SK-N-SH treated with all-trans-retinoic acid at 6 μM for 48 hours (cell line): ENCODE measurements at regions not wholly inside any gene's neighbourhood (a gene's known extent, or its start where the extent isn't known, plus 50 kb on each side); places are given as distances from the start of the nearest gene placed in this dataset.
"Not testable (repeated sequence)": the region's sequence is repeated elsewhere in the genome, so short reads cannot be mapped to it uniquely, and the experiment has no call there.

Experiments
- ATAC-seq: fragments of 200-7000 bp; cut with Tn5 transposase; 3 replicates; pipeline ENCODE4 v1.9.1; 2020; ENCODE audit warnings: mild to moderate bottlenecking, moderate library complexity
- ARNTL ChIP-seq: fragments of 450-650 bp; formaldehyde crosslinking; IDR thresholded peaks from 2 replicates; pipeline ENCODE4 v1.5.0; 2020; ENCODE audit warnings: low read depth, mild to moderate bottlenecking, moderate library complexity, borderline replicate concordance
- ESRRG ChIP-seq: fragments of 250-450 bp; sonication (Bioruptor Pico); IDR thresholded peaks from 2 replicates; pipeline ENCODE4 v1.6.1; 2021; ENCODE audit warnings: mild to moderate bottlenecking
- GLIS3 ChIP-seq: fragments of 250-450 bp; sonication (Bioruptor Pico); IDR thresholded peaks from 2 replicates; pipeline ENCODE4 v1.5.0; 2020; ENCODE audit warnings: mild to moderate bottlenecking, moderate library complexity
- ISL1 ChIP-seq: fragments of 250-450 bp; sonication (Bioruptor Pico); IDR thresholded peaks from 2 replicates; pipeline ENCODE4 v2.1.2; 2022; ENCODE audit warnings: mild to moderate bottlenecking, moderate library complexity
- OSR1 ChIP-seq: fragments of 250-450 bp; sonication (Bioruptor Pico); IDR thresholded peaks from 2 replicates; pipeline ENCODE4 v1.8.0; 2022; ENCODE audit warnings: moderate library complexity, mild to moderate bottlenecking, inconsistent platforms
- POU6F1 ChIP-seq: fragments of 250-450 bp; sonication (Bioruptor Pico); IDR thresholded peaks from 2 replicates; pipeline ENCODE4 v1.8.0; 2021; ENCODE audit warnings: low read depth, mild to moderate bottlenecking, moderate library complexity, borderline replicate concordance
- PPARA ChIP-seq: fragments of 250-450 bp; sonication (Bioruptor Pico); IDR thresholded peaks from 2 replicates; pipeline ENCODE4 v1.5.0; 2020; ENCODE audit warnings: mild to moderate bottlenecking, borderline replicate concordance
- SNAI2 ChIP-seq: fragments of 250-450 bp; sonication (Bioruptor Pico); IDR thresholded peaks from 2 replicates; pipeline ENCODE4 v1.5.0; 2020; ENCODE audit warnings: mild to moderate bottlenecking, moderate library complexity
- TCF4 ChIP-seq: fragments of 250-450 bp; sonication (Bioruptor Pico); IDR thresholded peaks from 2 replicates; pipeline ENCODE4 v1.8.0; 2021; ENCODE audit warnings: mild to moderate bottlenecking, moderate library complexity, borderline replicate concordance
- TOX ChIP-seq: fragments of 250-450 bp; sonication (Bioruptor Pico); IDR thresholded peaks from 2 replicates; pipeline ENCODE4 v1.8.0; 2021; ENCODE audit warnings: mild to moderate bottlenecking, moderate library complexity, borderline replicate concordance
- ZC3H10 ChIP-seq: fragments of 250-450 bp; sonication (Bioruptor Pico); IDR thresholded peaks from 2 replicates; pipeline ENCODE4 v1.5.1; 2021; ENCODE audit warnings: mild to moderate bottlenecking, moderate library complexity
- ZFP30 ChIP-seq: fragments of 450-650 bp; formaldehyde crosslinking; IDR thresholded peaks from 2 replicates; pipeline ENCODE4 v1.5.0; 2022; ENCODE audit warnings: mild to moderate bottlenecking, moderate library complexity
- ZNF70 ChIP-seq: fragments of 450-650 bp; formaldehyde crosslinking; IDR thresholded peaks from 2 replicates; pipeline ENCODE4 v1.5.0; 2020; ENCODE audit warnings: mild to moderate bottlenecking, moderate library complexity
- TF ChIP-seq, protein P1 (sequence below): fragments of 250-450 bp; sonication (Bioruptor Pico); IDR thresholded peaks from 2 replicates; pipeline ENCODE4 v1.8.0; 2020; ENCODE audit warnings: mild to moderate bottlenecking, moderate library complexity, borderline replicate concordance
- TF ChIP-seq, protein P2 (sequence below): fragments of 250-450 bp; sonication (Bioruptor Pico); IDR thresholded peaks from 2 replicates; pipeline ENCODE4 v1.5.1; 2021; ENCODE audit warnings: mild to moderate bottlenecking, moderate library complexity
- TF ChIP-seq, protein P3 (sequence below): fragments of 250-450 bp; sonication (Bioruptor Pico); IDR thresholded peaks from 2 replicates; pipeline ENCODE4 v1.5.0; 2020; ENCODE audit warnings: mild to moderate bottlenecking, moderate library complexity

GRCh38 chr5:57715296-57715695 is 232.7 kb upstream of the ACTBL2 start:
- ATAC-seq = no peak
- TF ChIP-seq, protein P1, sequence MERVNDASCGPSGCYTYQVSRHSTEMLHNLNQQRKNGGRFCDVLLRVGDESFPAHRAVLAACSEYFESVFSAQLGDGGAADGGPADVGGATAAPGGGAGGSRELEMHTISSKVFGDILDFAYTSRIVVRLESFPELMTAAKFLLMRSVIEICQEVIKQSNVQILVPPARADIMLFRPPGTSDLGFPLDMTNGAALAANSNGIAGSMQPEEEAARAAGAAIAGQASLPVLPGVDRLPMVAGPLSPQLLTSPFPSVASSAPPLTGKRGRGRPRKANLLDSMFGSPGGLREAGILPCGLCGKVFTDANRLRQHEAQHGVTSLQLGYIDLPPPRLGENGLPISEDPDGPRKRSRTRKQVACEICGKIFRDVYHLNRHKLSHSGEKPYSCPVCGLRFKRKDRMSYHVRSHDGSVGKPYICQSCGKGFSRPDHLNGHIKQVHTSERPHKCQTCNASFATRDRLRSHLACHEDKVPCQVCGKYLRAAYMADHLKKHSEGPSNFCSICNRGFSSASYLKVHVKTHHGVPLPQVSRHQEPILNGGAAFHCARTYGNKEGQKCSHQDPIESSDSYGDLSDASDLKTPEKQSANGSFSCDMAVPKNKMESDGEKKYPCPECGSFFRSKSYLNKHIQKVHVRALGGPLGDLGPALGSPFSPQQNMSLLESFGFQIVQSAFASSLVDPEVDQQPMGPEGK (CRISPR knock-in tag) = no peak
- no peak for TF ChIP-seq SNAI2 (CRISPR knock-in tag)

GRCh38 chr5:57713535-57713934 is 230.9 kb upstream of the ACTBL2 start:
- not testable (repeated sequence) for ATAC-seq

DNA sequence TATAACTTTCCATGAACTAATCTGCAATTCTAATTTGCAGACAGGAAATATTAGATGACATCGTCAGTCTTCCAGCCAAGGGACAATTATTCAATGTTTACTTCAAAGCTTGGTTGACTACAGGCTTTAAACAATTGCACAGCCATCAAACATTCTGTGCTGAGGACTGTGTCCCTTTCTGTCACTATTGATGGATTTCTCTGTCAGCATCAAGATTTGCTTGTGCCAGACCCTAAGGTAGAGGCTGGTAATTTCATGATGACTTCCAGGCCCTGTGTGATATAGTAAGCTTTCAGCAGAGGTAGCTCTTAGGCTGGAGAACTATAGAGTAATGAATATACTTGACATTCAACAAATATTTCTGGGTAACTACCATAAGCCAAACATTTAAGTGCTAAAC is 229.3 kb upstream of the ACTBL2 start:
- ATAC-seq = no peak
- TF ChIP-seq, protein P2, sequence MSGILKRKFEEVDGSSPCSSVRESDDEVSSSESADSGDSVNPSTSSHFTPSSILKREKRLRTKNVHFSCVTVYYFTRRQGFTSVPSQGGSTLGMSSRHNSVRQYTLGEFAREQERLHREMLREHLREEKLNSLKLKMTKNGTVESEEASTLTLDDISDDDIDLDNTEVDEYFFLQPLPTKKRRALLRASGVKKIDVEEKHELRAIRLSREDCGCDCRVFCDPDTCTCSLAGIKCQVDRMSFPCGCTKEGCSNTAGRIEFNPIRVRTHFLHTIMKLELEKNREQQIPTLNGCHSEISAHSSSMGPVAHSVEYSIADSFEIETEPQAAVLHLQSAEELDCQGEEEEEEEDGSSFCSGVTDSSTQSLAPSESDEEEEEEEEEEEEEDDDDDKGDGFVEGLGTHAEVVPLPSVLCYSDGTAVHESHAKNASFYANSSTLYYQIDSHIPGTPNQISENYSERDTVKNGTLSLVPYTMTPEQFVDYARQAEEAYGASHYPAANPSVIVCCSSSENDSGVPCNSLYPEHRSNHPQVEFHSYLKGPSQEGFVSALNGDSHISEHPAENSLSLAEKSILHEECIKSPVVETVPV = no peak
- TF ChIP-seq ZC3H10 (CRISPR knock-in tag) = no peak
- TF ChIP-seq ESRRG (CRISPR knock-in tag) = no peak
- TF ChIP-seq, protein P1 (CRISPR knock-in tag) = no peak
- TF ChIP-seq ZNF70 (CRISPR knock-in tag) = no peak
- TF ChIP-seq, protein P3, sequence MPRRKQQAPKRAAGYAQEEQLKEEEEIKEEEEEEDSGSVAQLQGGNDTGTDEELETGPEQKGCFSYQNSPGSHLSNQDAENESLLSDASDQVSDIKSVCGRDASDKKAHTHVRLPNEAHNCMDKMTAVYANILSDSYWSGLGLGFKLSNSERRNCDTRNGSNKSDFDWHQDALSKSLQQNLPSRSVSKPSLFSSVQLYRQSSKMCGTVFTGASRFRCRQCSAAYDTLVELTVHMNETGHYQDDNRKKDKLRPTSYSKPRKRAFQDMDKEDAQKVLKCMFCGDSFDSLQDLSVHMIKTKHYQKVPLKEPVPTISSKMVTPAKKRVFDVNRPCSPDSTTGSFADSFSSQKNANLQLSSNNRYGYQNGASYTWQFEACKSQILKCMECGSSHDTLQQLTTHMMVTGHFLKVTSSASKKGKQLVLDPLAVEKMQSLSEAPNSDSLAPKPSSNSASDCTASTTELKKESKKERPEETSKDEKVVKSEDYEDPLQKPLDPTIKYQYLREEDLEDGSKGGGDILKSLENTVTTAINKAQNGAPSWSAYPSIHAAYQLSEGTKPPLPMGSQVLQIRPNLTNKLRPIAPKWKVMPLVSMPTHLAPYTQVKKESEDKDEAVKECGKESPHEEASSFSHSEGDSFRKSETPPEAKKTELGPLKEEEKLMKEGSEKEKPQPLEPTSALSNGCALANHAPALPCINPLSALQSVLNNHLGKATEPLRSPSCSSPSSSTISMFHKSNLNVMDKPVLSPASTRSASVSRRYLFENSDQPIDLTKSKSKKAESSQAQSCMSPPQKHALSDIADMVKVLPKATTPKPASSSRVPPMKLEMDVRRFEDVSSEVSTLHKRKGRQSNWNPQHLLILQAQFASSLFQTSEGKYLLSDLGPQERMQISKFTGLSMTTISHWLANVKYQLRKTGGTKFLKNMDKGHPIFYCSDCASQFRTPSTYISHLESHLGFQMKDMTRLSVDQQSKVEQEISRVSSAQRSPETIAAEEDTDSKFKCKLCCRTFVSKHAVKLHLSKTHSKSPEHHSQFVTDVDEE (CRISPR knock-in tag) = no peak
- TF ChIP-seq GLIS3 (CRISPR knock-in tag) = no peak
- no peak for TF ChIP-seq TOX (CRISPR knock-in tag)
- no peak for TF ChIP-seq ISL1
- TF ChIP-seq OSR1 = no peak
- TF ChIP-seq PPARA (CRISPR knock-in tag) = no peak
- TF ChIP-seq SNAI2 (CRISPR knock-in tag) = no peak
- no peak for TF ChIP-seq TCF4 (CRISPR knock-in tag)
- TF ChIP-seq, all 23 proteins: peak for 0

- TF ChIP-seq ARNTL (CRISPR knock-in tag) (no peak), GLIS3 (CRISPR knock-in tag) (no peak), SNAI2 (CRISPR knock-in tag) (no peak), ZNF70 (CRISPR knock-in tag) (no peak), POU6F1 (CRISPR knock-in tag) (no peak), ZFP30 (no peak)
- TF ChIP-seq, protein P3 (CRISPR knock-in tag) = no peak
- TF ChIP-seq, protein P2 = no peak
- TF ChIP-seq, protein P1 (CRISPR knock-in tag) = no peak
- no peak for ATAC-seq
Observed at GRCh38 chr5:57711471-57711870, 228.9 kb upstream of the ACTBL2 start.
